ENCODE measurements at regions not wholly inside any gene's neighbourhood (a gene's known extent, or its start where the extent isn't known, plus 50 kb on each side); places are given as distances from the start of the nearest gene placed in this dataset.

DNA sequence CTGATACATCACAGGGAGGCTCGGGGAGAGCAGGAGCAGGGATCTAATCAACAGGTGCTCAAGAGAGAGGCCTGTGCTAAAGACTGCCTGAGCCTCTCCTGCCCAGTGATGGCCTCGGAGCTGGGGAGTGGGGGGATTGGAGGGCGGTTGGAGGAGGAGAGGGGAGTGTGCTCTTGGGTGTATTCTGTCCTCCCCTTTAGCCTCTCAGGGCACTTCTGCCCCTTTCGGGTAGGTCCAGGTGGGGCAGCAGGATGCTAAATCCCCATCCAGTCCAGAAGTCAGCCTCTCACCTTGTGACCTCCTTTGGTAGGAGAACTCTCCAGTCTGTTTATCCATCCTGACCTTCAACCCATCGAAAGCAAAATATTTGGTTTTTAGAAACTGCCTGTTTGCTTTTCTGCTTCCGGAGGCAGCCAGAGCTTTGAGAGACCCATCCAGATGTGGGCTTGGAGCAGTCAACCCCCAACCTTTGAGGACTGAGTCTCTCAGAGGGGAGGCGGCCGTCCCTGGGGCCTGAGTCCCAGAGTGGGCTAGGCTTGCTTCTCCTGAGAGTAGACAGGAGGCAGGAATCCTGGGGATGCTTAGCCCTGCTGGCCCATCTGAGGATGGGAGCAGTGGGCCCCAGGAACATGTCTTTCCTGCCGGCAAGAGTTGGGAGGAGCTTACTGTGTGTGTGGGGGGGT, 105.2 kb upstream of the SYT13 start (continued):
- TF ChIP-seq, protein P1, sequence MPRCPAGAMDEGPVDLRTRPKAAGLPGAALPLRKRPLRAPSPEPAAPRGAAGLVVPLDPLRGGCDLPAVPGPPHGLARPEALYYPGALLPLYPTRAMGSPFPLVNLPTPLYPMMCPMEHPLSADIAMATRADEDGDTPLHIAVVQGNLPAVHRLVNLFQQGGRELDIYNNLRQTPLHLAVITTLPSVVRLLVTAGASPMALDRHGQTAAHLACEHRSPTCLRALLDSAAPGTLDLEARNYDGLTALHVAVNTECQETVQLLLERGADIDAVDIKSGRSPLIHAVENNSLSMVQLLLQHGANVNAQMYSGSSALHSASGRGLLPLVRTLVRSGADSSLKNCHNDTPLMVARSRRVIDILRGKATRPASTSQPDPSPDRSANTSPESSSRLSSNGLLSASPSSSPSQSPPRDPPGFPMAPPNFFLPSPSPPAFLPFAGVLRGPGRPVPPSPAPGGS (CRISPR knock-in tag; IDR thresholded peaks at IDR 0.05) = no peak
- TF ChIP-seq, protein P2, sequence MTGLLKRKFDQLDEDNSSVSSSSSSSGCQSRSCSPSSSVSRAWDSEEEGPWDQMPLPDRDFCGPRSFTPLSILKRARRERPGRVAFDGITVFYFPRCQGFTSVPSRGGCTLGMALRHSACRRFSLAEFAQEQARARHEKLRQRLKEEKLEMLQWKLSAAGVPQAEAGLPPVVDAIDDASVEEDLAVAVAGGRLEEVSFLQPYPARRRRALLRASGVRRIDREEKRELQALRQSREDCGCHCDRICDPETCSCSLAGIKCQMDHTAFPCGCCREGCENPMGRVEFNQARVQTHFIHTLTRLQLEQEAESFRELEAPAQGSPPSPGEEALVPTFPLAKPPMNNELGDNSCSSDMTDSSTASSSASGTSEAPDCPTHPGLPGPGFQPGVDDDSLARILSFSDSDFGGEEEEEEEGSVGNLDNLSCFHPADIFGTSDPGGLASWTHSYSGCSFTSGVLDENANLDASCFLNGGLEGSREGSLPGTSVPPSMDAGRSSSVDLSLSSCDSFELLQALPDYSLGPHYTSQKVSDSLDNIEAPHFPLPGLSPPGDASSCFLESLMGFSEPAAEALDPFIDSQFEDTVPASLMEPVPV (CRISPR knock-in tag; IDR thresholded peaks at IDR 0.05) = no peak
- TF ChIP-seq, protein P3, sequence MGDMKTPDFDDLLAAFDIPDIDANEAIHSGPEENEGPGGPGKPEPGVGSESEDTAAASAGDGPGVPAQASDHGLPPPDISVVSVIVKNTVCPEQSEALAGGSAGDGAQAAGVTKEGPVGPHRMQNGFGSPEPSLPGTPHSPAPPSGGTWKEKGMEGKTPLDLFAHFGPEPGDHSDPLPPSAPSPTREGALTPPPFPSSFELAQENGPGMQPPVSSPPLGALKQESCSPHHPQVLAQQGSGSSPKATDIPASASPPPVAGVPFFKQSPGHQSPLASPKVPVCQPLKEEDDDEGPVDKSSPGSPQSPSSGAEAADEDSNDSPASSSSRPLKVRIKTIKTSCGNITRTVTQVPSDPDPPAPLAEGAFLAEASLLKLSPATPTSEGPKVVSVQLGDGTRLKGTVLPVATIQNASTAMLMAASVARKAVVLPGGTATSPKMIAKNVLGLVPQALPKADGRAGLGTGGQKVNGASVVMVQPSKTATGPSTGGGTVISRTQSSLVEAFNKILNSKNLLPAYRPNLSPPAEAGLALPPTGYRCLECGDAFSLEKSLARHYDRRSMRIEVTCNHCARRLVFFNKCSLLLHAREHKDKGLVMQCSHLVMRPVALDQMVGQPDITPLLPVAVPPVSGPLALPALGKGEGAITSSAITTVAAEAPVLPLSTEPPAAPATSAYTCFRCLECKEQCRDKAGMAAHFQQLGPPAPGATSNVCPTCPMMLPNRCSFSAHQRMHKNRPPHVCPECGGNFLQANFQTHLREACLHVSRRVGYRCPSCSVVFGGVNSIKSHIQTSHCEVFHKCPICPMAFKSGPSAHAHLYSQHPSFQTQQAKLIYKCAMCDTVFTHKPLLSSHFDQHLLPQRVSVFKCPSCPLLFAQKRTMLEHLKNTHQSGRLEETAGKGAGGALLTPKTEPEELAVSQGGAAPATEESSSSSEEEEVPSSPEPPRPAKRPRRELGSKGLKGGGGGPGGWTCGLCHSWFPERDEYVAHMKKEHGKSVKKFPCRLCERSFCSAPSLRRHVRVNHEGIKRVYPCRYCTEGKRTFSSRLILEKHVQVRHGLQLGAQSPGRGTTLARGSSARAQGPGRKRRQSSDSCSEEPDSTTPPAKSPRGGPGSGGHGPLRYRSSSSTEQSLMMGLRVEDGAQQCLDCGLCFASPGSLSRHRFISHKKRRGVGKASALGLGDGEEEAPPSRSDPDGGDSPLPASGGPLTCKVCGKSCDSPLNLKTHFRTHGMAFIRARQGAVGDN (CRISPR knock-in tag; IDR thresholded peaks at IDR 0.05) = peak; percentile 55
- TF ChIP-seq GTF3A (CRISPR knock-in tag; conservative IDR thresholded peaks at IDR 0.05) = no peak
- TF ChIP-seq, protein P4, sequence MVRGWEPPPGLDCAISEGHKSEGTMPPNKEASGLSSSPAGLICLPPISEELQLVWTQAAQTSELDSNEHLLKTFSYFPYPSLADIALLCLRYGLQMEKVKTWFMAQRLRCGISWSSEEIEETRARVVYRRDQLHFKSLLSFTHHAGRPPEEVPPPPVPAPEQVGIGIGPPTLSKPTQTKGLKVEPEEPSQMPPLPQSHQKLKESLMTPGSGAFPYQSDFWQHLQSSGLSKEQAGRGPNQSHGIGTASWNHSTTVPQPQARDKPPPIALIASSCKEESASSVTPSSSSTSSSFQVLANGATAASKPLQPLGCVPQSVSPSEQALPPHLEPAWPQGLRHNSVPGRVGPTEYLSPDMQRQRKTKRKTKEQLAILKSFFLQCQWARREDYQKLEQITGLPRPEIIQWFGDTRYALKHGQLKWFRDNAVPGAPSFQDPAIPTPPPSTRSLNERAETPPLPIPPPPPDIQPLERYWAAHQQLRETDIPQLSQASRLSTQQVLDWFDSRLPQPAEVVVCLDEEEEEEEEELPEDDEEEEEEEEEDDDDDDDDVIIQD (CRISPR knock-in tag; IDR thresholded peaks at IDR 0.05; ENCODE audit: low read depth) = peak; percentile 57; the same call in 1 of the 2 replicates
- TF ChIP-seq CREM (IDR thresholded peaks at IDR 0.05) = peak; percentile 58; the same call in 1 of the 2 replicates
- no peak for TF ChIP-seq CREM (CRISPR knock-in tag; IDR thresholded peaks at IDR 0.05)
- TF ChIP-seq DPF2 (CRISPR knock-in tag; IDR thresholded peaks at IDR 0.05; ENCODE audit: borderline replicate concordance, low read depth) = peak; percentile 89
- TF ChIP-seq NCOA2 (CRISPR knock-in tag; IDR thresholded peaks at IDR 0.05) = peak; percentile 90
- TF ChIP-seq ZNF230 (CRISPR knock-in tag; IDR thresholded peaks at IDR 0.05) = no peak
- no peak for TF ChIP-seq DR1 (CRISPR knock-in tag; IDR thresholded peaks at IDR 0.05)
- TF ChIP-seq, protein P5, sequence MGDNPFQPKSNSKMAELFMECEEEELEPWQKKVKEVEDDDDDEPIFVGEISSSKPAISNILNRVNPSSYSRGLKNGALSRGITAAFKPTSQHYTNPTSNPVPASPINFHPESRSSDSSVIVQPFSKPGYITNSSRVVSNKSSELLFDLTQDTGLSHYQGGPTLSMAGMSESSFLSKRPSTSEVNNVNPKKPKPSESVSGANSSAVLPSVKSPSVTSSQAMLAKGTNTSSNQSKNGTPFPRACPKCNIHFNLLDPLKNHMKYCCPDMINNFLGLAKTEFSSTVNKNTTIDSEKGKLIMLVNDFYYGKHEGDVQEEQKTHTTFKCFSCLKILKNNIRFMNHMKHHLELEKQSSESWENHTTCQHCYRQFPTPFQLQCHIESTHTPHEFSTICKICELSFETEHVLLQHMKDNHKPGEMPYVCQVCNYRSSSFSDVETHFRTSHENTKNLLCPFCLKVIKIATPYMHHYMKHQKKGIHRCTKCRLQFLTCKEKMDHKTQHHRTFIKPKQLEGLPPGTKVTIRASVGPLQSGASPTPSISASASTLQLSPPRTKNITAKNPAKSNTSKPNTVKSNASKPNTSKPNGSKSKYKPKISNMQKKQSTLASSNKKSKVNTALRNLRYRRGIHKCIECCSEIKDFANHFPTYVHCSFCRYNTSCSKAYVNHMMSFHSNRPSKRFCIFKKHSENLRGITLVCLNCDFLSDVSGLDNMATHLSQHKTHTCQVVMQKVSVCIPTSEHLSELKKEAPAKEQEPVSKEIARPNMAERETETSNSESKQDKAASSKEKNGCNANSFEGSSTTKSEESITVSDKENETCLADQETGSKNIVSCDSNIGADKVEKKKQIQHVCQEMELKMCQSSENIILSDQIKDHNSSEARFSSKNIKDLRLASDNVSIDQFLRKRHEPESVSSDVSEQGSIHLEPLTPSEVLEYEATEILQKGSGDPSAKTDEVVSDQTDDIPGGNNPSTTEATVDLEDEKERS (CRISPR knock-in tag; IDR thresholded peaks at IDR 0.05) = peak; percentile 61; the same call in 1 of the 2 replicates
- no peak for TF ChIP-seq TOPORS (CRISPR knock-in tag; IDR thresholded peaks at IDR 0.05)
- peak; percentile 80 for TF ChIP-seq HHEX (CRISPR knock-in tag; IDR thresholded peaks at IDR 0.05)
- TF ChIP-seq ESRRA (CRISPR knock-in tag; IDR thresholded peaks at IDR 0.05; ENCODE audit: low read depth) = peak; percentile 78; the same call in 1 of the 2 replicates
- no peak for TF ChIP-seq RAD51 (IDR thresholded peaks at IDR 0.05; ENCODE audit: borderline replicate concordance)
- no peak for TF ChIP-seq ZNF432 (CRISPR knock-in tag; IDR thresholded peaks at IDR 0.05; ENCODE audit: borderline replicate concordance)
